ENCODE measurements at regions not wholly inside any gene's neighbourhood (a gene's known extent, or its start where the extent isn't known, plus 50 kb on each side); places are given as distances from the start of the nearest gene placed in this dataset.

GRCh38 chr2:60097298-60097697 lies 456.2 kb downstream of the BCL11A start:
- DNase-seq: no peak

- DNase-seq: no peak
Observed at GRCh38 chr2:60096556-60096955, 456.9 kb downstream of the BCL11A start.

DNA sequence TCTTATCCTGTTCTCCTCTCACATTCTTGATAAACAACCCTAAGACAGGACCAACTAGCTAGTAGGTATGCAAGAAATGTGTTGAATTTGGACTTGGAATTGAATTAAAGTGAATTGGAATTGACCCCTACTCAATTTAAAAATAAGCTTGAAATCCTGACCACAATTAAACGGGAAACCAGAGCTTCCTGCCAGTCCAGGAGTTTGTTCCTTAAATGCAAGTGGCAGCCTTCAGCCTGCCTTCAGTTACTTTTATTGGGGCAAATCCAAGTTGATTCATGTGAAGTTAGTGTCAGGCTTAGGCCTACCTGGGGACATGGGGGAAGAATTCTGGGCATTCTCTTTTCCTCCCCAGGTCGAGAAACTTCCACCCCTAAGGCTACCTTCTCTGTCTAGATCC lies 457.6 kb downstream of the BCL11A start:
- DNase-seq: no peak

GRCh38 chr2:60095202-60095815 lies 458.1 kb downstream of the BCL11A start:
- no peak for DNase-seq

DNA sequence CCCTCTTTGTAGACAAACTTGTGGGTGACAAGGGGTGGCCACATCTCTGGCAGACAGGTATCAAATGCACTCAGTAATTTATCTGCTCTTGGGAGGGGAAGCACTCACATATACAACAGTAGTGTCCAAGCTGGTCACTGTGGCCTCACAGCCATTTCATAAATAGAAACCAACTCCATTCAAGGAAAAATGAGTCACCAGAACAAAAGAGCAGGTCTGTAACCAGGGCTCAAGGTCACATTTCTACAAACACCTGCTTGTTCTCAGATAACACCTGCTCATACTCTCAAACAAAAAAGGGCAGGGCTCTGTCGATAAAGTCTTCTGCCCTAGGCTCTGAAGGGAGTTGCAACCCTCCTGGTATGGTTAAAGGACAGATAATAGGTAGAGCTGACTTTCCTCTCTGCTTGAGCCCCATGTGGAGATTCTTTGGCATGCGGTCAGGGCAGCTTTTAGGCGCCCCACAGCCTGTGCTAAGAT lies 459.0 kb downstream of the BCL11A start:
- DNase-seq: no peak

GRCh38 chr2:60092781-60093180 lies 460.7 kb downstream of the BCL11A start:
- no peak for DNase-seq

- DNase-seq: no peak
Observed at GRCh38 chr2:60091894-60092293, 461.6 kb downstream of the BCL11A start.

DNA sequence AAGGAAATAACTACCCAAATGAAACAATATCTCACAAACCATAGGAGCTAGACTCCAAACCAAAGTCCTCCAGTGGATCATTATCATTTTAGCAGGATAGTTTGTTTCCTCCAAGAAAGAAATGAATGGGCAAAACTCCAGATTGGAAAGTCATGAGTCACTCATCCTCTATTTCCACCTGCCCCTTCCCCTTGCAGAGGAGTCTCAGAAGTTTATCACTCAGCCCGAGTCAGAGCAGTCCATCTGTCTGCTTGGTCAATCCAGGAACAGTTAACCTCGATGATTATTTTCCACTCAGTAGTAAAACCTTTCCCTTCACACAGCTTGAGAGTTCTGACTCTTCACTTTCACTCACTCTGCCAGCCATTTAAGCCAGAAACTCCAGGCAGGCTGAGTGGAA lies 462.2 kb downstream of the BCL11A start:
- no peak for DNase-seq

- DNase-seq: no peak
Observed at GRCh38 chr2:60079562-60079961, 473.9 kb downstream of the BCL11A start.

- no peak for DNase-seq
Observed at GRCh38 chr2:60075048-60075447, 478.4 kb downstream of the BCL11A start.

GRCh38 chr2:60073201-60073600 lies 480.3 kb downstream of the BCL11A start:
- no peak for DNase-seq

DNA sequence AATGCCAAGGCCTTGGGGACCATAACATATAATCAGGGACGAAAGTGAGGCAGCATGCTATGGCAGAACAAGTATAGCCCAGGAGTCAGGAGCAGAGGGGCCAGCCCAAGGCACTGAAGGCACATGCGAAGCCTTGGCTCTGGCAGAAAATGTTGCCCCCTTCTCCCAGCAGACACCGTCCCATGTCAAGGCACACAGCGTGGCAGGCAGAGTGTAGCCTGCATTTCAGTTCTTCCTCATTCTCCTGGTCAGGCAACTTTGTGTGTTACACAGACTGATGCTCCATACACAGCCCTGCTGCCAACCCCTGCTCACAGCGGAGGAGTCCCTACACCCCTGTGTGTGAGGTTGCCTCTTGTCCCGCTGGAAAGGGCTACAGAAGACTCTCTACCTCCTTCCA lies 480.8 kb downstream of the BCL11A start:
- DNase-seq: no peak

- no peak for DNase-seq
Observed at GRCh38 chr2:60071490-60071831, 482.0 kb downstream of the BCL11A start.

GRCh38 chr2:60070736-60071489 lies 482.5 kb downstream of the BCL11A start:
- peak in 1 of 3 donors; percentile 18 for DNase-seq

DNA sequence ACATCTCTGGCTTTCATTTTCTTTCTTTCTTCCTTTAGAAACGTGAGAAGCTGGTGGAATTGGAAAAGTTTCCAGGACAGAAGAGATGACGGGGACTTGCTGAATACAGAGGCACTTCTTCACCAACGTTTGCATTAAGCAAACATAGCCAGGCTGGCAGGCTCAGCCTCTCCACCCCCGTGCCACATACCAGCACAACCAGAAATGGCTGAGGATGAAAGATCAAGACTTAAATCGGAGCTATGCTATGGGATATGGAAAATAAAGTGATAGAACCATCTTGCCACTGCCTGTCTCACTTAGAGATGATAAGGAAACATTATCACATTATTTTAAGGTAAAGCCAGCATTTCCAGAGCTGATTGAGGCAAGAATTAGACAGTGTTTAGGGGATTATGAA lies 483.3 kb downstream of the BCL11A start:
- DNase-seq: no peak

DNA sequence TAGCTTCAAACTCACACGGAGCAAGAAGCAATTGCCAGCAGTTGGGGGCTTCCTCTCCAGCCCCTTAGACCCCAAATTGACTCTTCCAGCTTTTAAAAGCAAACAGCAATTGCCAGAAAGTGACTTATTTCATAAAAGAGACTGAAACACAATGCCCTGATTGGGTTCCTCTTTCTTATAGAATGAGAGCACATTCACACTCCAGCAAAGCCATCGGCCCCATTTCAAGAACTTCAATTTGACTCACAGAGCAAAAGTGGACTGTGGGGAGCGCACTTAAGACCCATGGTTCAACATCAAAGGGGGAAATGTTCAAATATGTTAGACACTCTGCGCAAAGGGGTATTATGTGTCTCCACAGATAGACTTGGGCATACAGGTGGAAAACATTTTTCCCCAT lies 484.7 kb downstream of the BCL11A start:
- DNase-seq: no peak

- peak in 1 of 3 donors; percentile 24 for DNase-seq
Observed at GRCh38 chr2:60067006-60067405, 486.4 kb downstream of the BCL11A start.

- DNase-seq: no peak
Observed at GRCh38 chr2:60066096-60066839, 487.2 kb downstream of the BCL11A start.

- DNase-seq: no peak
Observed at GRCh38 chr2:60064687-60065389, 488.6 kb downstream of the BCL11A start.

- DNase-seq: no peak
Observed at GRCh38 chr2:60058781-60059180, 494.7 kb downstream of the BCL11A start.

DNA sequence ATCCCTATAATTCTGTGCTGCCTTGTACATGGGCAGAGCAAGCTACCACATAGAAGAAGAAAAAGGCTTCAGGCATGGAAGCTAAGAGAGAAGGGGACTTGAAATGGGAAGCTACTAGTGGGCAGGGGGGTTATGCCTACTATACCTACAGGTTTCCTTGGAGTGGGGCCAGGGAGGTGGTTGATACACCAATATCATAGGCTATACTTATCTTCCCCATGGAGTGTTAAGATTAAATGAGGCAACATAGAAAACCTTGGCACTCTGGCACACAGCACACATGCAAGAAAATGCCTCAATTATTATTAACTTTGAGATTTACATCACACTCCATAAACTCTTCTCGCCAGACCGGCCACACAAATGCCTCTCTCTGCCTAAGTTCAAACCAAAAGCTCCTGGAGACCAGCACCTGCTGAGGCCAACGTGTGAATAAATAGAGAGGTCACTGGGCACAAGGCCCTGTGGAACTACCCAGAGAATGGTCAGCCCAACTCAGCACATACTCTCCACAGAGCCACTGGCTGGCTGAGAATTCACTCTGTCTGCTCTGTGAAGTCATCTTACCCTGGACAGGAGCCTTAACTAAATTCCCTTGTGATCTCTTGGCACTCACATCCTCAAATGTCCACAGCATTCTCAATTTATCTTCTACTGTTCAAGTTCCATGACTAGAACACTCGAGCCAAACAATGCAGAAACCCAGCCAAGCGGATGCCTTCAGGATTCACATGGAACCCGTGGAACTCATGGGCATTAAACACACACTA lies 498.7 kb downstream of the BCL11A start:
- peak in 2 of 3 donors; percentile 16 to 36 for DNase-seq

- no peak for DNase-seq
Observed at GRCh38 chr2:60053791-60054190, 499.7 kb downstream of the BCL11A start.

Measured in muscle of back (tissue), 3 donors.